CD4-positive, alpha-beta T cell treated with Interleukin-12 subunit alpha and Interleukin-12 subunit beta, for 1 hour (primary cell): ENCODE measurements at regions not wholly inside any gene's neighbourhood (a gene's known extent, or its start where the extent isn't known, plus 50 kb on each side); places are given as distances from the start of the nearest gene placed in this dataset.
A peak's percentile ranks its signal among the peaks of the same experiment; 100 is the strongest.

Experiments
- DNase-seq: peaks from one replicate; pipeline ENCODE4 v3.0.0-alpha.2; 2020

DNA sequence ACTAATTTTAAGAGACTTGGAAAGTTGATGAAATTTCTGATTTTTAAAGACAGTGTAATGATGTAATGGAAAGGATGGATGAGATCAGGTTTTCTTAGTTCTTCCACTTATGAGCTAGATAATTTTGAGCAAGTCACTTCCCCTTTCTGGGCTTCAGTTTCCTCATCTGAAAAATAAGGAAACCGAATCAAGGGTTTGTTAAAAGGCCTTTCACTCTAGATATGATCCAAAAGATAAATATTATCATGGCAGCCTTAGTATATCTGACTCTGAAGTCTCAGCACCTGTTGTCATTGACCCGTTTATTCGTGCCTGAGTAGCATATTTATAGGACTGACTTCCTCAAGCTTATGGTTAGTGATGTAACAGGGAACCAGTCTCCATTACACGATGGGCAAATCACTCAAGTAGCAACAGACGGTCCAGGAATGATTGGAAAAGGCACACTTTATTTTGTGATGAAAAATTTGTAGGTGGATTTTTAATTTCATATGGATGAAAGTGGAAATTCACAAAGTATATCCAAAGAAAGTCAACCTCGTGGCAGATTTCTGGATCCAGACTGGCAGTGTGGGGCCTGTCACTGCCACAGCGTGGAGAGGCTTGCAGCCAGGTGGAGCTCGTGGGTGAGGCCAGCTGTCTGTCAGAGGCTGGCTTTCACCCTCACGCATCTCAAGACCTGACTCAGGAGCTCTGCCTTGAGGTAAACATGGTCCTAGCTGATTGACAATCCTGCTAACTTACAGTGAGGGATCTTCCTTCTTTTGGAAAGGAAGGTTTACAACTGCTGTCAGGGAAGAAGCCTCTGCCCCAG is 137.9 kb upstream of the CXCR4 start:
- DNase-seq, result no peak

DNA sequence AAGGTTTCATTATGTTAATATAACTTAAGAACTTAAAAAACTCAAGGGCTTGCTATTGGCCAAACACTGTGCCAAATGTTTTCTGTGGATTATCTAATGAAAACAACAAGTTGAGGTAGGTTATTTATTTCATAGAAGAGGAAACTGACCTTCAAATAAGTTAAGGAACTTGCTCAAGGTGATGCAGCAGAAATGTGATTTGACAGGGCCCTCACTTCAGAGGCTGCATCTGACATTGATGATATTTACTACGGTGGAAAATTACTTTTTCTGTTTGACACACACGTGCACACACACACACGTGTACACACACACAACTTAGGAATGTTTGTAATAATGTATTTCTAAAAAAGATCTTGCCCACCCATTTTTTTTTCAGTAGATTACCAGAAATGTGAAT is 137.2 kb upstream of the CXCR4 start:
- no peak for DNase-seq

DNA sequence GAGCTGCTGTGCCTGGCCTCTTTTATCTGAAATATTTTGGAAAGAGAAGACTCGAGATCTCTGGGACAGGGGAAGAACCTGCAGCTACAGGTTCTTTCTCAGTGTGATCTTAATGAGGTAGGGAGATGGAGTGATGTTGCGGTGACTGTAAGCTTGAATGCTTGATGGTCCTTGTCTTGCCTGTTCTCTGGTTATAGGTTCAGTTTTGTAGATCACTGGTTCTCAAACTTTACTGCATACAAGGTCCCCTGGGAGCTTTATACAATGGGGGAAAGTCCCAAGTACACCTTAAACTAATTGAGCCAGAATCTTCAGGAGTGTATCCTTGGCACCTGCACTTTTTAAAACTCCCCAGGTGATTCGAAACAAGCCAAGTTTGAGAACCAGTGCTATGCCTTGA is 136.7 kb upstream of the CXCR4 start:
- no peak for DNase-seq

DNA sequence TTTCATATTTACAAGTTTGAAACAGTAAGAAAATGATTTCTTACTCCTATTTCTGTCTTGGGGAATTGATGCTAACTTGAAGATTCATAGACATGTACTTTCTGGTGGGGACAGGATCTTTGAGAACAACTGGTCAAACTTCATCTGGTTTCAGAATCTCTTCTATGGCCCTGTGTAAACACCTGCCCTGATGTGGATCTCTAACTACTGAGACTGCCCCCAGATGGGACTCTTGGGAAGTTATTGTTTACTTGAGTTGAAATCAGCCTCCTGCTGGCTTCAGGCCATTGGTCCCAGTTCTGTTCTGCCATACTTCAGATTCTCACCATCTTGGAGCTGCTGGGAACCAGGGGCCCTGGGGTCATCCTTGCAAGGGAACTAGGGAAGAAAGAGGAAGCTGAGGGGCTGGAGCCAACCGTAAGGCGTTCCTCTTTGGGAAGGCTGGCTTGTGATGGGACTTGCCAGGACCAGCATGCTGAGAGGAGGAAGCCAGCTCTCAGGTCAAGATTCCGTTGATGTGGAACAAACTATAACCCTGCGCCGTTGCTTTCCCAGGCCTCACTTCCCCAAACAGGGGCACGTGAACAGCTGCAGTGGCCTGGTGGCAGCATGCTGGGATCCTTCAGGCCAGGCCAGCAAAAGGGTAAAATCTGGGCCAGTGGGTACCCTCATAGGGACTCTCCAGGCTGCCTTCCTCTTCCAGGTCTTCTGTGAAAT is 135.5 kb upstream of the CXCR4 start:
- DNase-seq, result no peak

DNA sequence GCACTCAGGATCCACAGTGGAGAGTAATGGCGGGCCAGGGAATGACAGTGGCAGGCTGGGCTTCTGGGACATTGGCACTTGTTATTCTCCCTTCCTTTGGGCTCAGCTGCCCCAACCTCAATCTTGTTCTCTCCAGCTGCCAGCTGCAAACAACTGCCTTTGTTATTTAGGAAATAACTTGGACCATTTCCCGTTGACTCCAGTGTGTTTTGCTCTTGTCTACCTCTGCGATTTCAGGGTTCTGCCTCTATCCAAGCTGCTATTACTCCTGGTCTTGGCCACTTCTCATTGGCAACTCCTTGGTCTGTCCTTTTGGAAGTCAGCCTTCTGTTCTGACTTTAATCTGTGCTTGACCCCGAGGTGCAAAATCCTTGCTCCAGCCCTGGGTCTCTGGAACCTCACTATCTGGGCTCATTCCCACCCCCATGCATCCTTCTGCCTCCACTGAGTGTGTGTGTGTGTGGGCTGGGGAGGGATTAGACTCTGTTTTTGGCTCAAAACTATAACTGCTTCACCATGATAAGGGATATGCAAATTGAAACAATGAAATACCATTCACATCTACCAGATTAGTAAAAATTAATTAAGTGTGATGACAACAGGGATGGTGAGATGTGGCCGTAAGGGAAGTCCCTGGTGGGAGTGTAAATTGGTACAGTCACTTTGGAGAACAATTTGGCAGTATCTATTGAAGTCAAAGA is 134.1 kb upstream of the CXCR4 start:
- no peak for DNase-seq

DNA sequence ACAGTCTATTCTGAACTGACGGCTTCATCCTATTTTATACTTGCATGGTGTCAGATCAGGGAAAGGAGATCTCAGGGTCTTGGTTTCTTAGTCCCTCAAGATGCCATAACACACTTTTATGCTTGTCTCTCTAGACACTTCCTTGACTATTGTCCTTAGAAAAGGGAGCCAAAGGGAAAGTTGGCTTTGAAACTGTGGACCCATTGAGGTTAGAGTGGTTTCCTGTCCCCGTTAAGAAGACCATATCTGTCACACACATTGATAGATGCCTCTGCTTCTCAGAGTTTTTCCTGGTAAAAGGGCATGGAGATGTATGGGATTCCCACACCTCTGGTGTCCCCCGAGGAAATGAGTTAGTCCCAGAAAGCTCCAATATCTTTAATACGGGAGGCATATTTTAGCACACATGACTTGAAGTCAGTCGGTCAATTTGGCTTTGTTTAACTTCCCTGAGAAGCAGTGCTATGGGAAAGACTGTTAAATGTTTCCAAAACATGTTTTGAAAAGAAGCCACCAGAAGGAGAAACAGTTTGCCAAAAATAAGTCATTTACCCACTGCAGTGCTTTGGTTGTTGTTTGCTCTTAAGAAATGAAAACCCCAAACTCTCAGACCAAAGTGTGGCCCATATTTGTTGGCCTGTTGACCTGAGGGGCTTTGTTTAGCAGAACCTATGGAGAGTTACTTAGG is 133.4 kb upstream of the CXCR4 start:
- no peak for DNase-seq

- DNase-seq, result no peak
Measured at GRCh38 chr2:136250131-136250530, 132.2 kb upstream of the CXCR4 start.

DNA sequence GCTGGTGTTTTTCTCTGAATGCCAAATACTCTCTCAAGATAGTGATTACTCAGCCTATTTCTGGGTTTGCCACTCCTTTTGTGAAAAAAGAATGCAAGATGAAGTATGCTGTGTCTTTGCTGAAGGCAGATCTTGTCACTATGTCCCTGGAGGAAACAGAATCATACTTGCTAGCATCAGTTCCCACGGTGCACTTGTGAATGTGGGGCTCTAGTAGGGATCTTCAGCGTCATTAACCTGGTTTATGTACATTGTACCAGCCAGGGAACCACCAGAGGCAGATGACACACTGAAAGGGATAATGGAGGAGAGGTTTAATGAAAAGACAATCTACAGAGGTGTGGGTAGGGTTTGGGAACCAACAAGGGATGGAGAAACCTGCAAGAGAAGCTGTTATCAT is 131.0 kb upstream of the CXCR4 start:
- DNase-seq, result no peak

- no peak for DNase-seq
Measured at GRCh38 chr2:136248242-136248641, 130.3 kb upstream of the CXCR4 start.

DNA sequence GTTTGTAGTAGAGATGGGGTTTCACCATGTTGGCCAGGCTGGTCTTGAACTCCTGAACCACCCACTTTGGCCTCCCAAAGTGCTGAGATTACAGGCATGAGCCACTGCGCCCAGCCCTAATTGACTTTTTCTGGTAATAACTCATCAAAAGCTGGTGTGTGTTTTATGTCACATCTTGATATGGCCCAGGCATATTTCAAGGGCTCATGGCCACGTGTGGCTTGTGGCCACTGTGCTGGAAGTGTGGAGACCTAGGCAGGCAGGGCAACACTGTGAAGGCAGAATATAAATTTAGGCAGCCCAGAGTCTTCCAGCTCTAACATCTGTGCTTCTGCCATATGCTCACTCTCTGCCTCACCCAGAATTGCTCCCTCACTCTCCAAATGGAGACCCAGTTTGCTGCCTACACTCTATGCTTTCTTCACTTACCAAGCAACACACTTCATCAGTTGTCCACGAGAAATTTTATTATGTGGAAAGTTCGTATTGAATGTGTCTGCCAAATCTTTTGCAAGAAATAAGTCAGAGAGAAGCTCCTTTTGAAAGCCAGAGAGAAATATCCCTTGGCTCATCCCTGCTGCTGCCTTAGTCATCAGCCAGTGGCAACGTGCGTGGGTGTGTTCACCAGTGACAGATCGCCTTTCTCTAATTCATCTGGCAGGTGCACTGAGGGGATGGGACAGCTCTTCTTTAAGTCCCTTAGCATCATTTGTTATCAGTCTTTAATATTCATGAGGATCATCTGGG is 129.4 kb upstream of the CXCR4 start:
- no peak for DNase-seq

DNA sequence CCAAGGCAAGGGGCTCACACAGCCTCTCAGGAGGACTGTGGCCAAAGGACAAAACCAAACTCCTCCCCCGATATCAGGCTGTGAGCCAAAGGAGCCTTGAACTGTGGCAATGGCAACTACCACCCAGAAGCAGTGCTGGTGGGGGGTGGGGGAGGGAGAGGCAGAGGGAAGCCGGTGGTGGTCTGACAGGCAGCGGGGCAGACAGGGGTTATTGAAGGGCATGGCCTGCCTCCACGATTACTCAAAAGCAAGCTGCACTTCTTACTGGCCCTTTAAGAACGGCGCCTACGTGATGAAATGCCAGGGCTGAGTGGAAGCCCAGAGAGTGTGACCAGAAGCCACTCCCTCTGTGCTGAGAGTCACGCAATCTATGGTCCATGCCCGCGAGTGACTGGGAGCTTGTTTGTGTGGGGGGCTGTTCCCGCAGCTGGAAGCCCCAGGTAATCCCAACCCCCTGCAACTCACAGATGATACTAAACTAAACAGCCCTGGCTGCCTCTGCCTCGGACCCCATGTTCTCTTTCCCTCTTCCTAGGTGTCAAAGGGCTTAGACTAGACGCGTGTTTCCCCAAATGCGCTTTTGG is 128.2 kb upstream of the CXCR4 start:
- no peak for DNase-seq

- no peak for DNase-seq
Measured at GRCh38 chr2:136245211-136245610, 127.3 kb upstream of the CXCR4 start.

DNA sequence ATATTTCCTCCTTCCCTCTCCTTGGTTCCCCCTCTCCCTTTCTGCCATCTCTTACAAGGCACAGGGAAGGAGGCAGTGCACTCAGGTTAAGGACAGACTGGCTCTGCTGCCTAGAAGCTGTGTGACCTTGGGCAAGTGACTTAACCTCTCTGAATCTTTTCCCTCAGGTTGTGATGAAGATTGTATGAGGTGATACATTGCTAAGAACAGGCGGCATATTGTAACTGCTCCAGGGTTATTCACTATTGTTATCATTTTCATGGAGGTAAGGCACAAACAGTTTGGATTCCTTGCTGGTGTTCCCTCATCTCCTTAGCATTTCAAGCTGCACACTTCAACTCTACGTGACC is 126.6 kb upstream of the CXCR4 start:
- DNase-seq, result no peak

DNA sequence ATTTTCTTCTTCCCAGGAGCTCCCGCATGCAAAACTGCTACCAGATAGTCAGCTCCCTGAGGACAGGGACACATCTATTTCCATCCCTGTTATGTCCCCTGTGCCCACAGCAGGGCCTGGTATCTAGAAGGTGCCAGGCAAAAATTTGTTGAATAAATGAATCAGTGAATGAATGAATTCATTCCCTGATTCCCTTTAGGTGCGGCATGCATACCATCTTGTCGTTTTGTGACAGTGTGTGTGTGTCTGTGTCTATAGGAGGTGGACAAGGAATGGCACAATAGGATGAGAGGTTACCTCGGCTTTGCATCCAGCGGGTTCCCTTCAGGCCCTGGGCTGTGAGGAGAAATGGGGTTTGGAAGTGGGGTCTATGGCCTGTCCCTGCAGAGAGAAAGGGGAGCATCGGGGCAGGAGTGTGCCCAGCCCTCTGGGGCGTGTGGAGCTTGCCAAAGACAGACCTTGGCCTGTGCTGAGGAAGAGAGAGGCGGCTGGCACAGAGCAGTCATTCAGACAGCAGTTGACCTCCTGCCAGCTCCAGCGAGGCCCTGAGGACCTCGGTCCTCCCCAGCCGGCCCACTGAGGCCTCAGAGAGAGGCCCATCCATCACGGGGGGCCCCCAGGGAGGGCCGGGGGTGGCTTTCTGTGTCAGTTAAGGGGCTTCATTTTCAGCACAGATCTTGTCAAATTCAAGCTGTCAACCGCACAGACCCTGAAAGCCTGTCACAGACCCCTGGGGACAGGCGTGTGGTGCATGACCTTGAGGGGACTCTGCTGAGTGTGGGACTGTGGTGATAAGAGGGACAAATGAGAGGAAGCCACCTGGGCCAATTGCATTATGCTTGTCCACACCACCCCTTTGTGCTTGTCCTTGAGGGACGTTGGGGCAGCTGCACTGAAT is 125.9 kb upstream of the CXCR4 start:
- DNase-seq, result no peak

DNA sequence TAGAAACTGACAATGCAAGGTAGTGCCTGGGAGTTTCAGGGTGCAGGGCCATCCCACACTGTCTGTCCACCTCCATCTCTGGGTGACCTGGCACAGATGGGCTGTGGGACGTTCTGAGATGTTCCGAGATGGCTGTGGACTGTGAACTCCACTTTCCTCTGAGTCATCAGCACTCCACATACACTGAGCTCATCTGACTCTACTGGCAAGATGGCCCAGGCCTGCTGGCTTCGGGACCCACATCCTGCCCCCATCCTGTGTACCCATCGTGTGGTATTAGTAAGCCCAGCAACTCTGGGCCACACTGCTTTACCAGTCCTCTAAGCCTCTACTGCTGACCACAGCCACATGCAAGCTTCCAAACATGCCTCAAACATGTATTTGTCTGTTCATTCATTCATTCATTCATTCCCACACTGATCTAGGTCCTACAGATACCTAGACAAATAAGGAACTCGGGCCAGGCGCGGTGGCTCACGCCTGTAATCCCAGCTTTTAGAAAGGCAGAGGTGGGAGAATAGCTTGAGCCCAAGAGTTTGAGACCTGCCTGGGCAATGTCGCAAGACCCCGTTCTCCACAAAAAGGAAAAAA is 124.8 kb upstream of the CXCR4 start:
- peak; percentile 58 for DNase-seq

GRCh38 chr2:136242100-136242499 is 124.2 kb upstream of the CXCR4 start:
- no peak for DNase-seq

DNA sequence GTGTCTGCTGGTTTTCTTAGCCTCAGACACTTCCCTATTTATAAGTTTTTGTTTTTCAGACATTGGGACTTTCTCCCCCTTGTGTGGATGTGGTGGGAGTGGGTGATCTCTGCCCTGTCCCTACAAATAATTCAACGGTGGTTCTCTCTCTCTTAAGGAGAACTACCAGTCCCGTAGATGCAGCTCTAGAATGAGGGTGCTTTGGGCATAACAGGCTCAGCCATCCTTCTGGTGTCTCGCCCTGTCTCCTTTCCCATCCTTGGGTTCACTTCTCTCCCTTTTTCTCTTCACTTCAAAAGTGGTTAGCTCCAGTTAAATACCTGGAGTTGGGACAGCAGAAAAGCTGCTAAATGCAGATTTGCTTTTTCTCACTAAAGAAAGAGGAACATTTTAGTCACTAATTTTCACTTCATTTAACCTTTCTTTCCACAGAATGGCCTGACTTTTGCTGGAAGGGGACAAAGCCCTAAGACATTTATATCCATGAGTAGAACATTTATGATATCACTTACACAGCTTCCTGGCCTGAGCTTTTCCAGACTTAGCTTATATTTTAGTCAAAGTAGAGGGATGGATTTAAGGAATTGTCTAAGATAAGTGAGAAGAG is 121.2 kb upstream of the CXCR4 start:
- DNase-seq, result no peak

DNA sequence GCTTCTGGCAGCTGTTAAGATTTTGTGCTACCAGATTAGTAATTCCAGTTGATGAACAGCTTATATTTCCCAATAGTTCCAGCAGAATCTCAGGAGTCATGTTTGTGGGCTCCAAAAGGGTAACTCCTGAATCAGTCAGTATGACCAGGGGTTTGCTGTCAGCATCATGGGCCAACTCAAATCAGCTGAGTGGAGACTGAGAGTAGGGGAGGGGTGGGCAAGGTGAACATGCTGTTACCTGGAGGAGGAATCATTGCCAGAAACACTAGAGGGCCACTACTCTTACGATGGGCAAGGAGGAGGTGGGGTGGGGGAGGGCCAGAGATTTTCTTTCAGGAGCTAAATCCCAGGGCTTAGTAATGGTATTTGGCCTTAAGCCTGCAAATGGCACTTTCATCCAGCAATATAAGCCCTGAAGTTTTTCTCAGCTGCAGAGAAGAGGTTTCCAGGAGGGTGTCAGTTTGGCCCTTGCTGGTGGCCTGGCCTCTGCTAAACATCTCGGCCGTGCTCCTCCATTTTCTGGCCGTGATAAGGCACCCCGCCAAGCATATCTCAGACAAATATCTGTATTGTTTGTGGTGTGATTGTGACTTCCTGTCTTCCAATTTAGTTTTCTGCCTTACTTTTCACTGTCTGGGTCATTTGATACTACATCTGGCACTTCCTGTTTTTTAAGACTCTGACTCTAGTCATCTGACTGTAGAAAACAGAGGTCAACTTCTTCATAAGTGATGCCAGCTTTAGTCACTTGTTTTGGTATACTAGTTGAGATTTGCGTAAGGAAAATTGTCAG is 120.5 kb upstream of the CXCR4 start:
- peak; percentile 78 for DNase-seq

DNA sequence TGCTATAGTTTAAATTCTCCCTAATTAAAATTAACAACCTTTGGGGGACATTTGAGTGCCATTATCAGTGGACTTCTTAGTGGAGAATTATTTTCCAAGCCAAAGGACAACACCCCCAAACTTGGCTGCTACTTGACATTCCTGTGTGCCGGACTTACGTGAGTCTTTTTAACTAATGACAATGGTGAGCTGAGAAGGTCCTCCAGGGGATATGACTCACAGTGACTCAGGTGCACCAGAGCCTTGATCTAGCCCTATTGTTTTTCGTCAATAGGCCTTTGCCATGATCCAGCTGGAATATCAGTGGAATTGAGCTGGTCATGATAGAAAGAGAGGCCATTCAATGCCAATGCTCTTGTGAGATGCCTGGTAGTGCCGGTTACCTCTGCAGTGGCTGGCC is 118.1 kb upstream of the CXCR4 start:
- no peak for DNase-seq

DNA sequence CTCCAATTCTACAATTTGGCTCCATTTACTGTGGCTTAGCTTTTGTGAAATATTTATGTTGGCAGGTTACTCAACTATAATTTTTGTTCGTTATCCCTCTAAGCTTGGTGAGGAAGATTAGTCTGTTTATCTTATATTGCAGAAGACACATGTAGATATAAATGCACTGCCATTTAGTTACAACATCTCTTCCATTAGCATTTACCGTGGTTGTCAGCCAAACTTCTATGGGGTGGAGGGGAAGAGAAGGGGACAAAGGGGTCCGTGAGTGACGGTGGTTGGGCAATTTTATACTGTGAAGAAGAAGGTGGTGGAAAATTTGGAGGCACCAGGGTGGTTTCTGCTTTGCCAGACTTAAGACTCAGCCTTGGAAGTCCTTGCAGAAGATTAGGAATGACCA is 117.6 kb upstream of the CXCR4 start:
- DNase-seq, result no peak
